ENCODE measurements at regions not wholly inside any gene's neighbourhood (a gene's known extent, or its start where the extent isn't known, plus 50 kb on each side); places are given as distances from the start of the nearest gene placed in this dataset.
"Not testable (repeated sequence)": the region's sequence is repeated elsewhere in the genome, so short reads cannot be mapped to it uniquely, and the experiment has no call there.

DNA sequence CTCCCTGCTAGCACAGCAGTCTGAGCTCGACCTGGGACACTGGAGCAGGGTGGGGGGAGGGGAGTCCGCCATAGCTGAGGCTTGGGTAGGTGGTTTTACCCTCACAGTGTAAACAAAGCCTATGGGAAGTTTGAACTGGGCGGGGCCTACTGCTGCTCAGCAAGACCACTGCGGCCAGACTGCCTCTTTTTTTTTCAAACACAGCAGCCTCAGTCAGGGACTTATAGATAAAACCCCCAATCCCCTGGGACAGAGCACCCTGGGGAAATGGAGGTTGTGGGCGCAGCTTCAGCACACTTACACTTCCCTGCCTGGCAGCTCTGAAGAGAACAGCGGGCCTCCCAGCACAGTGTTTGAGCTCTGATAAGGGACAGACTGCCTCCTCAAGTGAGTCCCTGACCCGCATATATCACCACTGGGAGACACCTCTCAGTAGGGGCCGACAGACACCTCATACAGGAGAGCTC is 151.1 kb upstream of the APC start:
- DNase-seq (ENCODE audit: low read depth): no peak
- no peak for TF ChIP-seq CTCF (IDR thresholded peaks at IDR 0.05; ENCODE audit: control insufficient read depth, extremely low read depth, insufficient read depth)
- H3K4me3 ChIP-seq (ENCODE audit: low read depth, low read length): no peak overlapping the region

- not testable (repeated sequence) for H3K4me3 ChIP-seq (ENCODE audit: low read depth, low read length); DNase-seq (ENCODE audit: low read depth)
Observed at GRCh38 chr5:112590858-112591257, 146.8 kb upstream of the APC start.

DNA sequence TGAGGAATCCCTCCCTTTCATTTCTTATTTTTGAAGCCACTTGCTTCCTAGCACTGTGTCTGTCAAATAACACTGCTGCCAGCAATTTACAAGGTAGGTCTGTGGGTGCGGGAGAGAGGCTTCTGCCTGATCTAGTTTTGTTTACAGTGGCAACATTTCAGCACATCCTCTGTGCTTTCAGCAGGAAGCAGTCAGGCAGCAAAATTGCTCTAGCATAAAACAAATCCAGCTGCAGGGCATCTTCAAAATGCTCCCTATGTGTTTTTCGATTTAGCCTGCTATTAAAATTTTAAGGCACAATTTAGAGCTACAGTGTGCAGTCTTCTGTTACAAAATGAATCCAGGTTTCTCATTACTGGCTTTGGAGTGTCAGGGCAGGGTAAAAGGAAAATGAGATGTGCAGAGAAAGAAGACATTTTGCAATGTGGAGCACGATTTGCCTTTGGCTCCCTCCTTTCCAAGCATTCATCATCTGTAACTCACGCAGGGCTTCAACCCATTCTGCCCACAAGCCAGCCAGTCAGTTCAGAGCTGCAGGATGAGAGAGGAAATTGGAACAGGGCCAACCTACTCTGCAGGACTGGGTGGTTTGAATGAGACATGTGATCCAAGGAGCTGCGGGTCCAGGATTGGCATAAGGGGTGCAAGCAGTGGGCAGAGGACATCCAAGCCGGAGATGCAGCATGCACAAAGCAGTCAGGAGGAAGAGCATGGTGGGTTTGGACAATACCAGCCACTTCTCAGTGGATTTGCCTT is 143.4 kb upstream of the APC start:
- no peak for TF ChIP-seq CTCF (IDR thresholded peaks at IDR 0.05; ENCODE audit: control insufficient read depth, extremely low read depth, insufficient read depth)
- DNase-seq (ENCODE audit: low read depth): peak; percentile 85
- H3K4me3 ChIP-seq (ENCODE audit: low read depth, low read length): no peak overlapping the region

DNA sequence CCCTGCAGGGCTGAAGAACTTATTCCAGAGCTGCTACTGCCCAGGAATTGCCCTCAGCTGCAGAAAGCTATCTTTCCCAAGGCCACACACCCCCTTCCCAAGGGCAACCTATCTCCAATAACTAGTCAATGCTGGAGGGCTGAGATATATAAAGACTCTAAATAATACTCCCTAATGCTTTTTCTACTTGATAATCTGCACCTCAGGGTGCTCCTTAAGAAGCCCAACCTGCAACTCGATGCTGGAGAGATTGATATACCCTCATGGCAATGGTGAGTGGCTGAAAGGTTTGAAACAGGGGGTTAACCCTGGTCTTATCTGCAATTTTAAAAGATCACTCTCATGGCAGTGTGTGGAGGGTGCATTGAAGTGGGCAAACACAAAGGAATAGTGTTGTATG is 142.7 kb upstream of the APC start:
- DNase-seq (ENCODE audit: low read depth): no peak
- TF ChIP-seq CTCF (IDR thresholded peaks at IDR 0.05; ENCODE audit: control insufficient read depth, extremely low read depth, insufficient read depth): no peak
- H3K4me3 ChIP-seq (ENCODE audit: low read depth, low read length): no peak overlapping the region

DNA sequence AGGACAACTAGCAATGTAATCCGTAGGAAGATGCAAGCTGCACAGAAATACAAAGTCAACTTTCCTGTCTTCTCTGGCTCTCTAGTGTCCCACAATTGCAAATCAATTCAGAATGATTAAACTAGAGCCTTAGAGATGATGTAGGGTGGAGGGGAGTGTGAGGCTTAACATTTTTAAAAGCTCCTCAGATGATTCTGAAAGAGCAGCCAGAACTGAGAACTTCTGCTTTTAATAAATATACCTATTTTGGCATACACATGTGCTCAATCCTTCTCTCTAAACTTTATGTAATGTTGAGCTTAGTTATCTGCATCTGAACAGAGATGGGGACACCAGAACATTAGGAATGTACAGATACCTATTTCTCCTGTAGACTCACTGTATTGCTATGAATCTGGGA is 139.9 kb upstream of the APC start:
- no peak for TF ChIP-seq CTCF (IDR thresholded peaks at IDR 0.05; ENCODE audit: control insufficient read depth, extremely low read depth, insufficient read depth)
- no peak overlapping the region for H3K4me3 ChIP-seq (ENCODE audit: low read depth, low read length)
- DNase-seq (ENCODE audit: low read depth): no peak

GRCh38 chr5:112600510-112600909 is 137.2 kb upstream of the APC start:
- DNase-seq (ENCODE audit: low read depth); H3K4me3 ChIP-seq (ENCODE audit: low read depth, low read length): not testable (repeated sequence)

DNA sequence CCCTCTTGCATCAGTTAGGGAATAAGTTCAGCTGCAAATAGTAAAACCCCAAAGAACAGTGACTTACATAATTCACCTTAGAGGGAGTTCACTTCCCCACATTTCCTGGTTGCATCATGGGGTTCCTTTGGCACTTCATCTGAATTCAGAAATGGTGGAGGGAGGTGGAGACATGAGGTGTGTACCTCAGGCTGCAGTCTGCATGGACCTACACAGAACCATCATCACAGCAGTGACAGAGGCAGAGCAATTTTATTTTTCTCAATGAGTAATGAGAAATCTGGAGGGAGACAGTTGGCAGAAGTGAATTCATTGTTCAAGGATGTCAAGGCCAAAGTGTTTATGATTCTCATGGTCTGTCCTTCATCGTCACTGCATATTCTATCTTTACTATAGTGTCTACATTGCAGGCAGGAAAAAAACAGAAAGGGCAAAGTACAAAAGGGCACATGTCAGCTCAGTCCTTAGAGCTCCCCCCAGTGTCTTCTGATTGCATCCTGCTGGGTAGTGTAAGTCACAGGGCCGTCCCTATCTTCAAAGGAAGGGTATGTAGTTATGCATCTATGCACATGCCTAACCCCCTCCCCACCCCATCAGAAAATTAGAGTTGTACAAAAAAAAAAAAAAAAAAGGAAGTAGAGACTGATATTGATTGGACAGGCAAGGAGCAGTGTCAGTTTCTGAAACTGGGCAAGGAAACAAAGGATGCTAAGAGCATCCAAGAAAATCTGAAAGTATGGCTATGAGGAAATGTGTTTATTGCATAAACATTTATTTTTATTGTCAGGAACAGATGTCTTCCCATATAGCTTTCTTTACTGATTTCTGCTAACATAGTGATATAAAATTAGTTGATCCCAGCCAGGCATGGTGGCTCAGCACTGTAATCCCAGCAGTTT is 132.7 kb upstream of the APC start:
- TF ChIP-seq CTCF (IDR thresholded peaks at IDR 0.05; ENCODE audit: control insufficient read depth, extremely low read depth, insufficient read depth): peak; percentile 54
- DNase-seq (ENCODE audit: low read depth): no peak
- H3K4me3 ChIP-seq (ENCODE audit: low read depth, low read length): no peak overlapping the region

Data from LNCaP clone FGC (cell line).